Neuronal stem cell (in vitro differentiated cells): ENCODE measurements at regions not wholly inside any gene's neighbourhood (a gene's known extent, or its start where the extent isn't known, plus 50 kb on each side); places are given as distances from the start of the nearest gene placed in this dataset.

Experiments
- DNase-seq: peaks from one replicate; pipeline ENCODE4 v3.0.0-alpha.2; 2013; ENCODE audit warnings: low spot score
- H2AFZ ChIP-seq: one replicate; pipeline ENCODE4 v1.6.1; 2013; ENCODE audit warnings: mild to moderate bottlenecking, low read length, inconsistent platforms
- H2AK5ac ChIP-seq: 2 replicates; pipeline ENCODE4 v1.6.1; 2013; ENCODE audit warnings: low read depth, mild to moderate bottlenecking, inconsistent platforms, low read length, moderate library complexity, mixed read lengths
- H2BK120ac ChIP-seq: 2 replicates; pipeline ENCODE4 v1.6.1; 2013; ENCODE audit warnings: low read depth, mild to moderate bottlenecking, inconsistent platforms, low read length, moderate library complexity, mixed read lengths
- H2BK12ac ChIP-seq: one replicate; pipeline ENCODE4 v1.6.1; 2013; ENCODE audit warnings: low read length, inconsistent platforms
- H2BK15ac ChIP-seq: 2 replicates; pipeline ENCODE4 v1.6.1; 2013; ENCODE audit warnings: mild to moderate bottlenecking, low read length, inconsistent platforms, mixed read lengths
- H2BK5ac ChIP-seq: one replicate; pipeline ENCODE4 v1.6.1; 2013; ENCODE audit warnings: inconsistent platforms, mild to moderate bottlenecking, low read length, moderate library complexity
- H3K14ac ChIP-seq: one replicate; pipeline ENCODE4 v1.6.1; 2013; ENCODE audit warnings: low read length, inconsistent platforms
- H3K18ac ChIP-seq: 2 replicates; pipeline ENCODE4 v1.6.1; 2013; ENCODE audit warnings: low read length, inconsistent platforms
- H3K23ac ChIP-seq: 2 replicates; pipeline ENCODE4 v1.6.1; 2013; ENCODE audit warnings: low read depth, mild to moderate bottlenecking, mixed read lengths, low read length, inconsistent platforms; ENCODE audit not compliant: poor library complexity
- H3K27ac ChIP-seq: replicated peaks from 3 replicates; pipeline ENCODE4 v1.5.1; 2013; ENCODE audit warnings: low read length, inconsistent platforms
- H3K27me3 ChIP-seq, 3 experiments: 2 replicates each; pipeline ENCODE4 v1.6.1; 2013; ENCODE audit warnings: low read length in 3 of 3, mild to moderate bottlenecking in 2 of 3, inconsistent platforms in 1 of 3, low read depth in 1 of 3, mixed read lengths in 1 of 3, moderate library complexity in 1 of 3; ENCODE audit not compliant: control insufficient read depth in 3 of 3, insufficient read depth in 3 of 3
- H3K36me3 ChIP-seq, 2 donors: replicated peaks in 1 of 2; 2 replicates each; pipeline ENCODE4 v1.6.1; 2013; ENCODE audit warnings: low read length in 2 of 2; ENCODE audit not compliant: control insufficient read depth in 2 of 2, insufficient read depth in 2 of 2
- H3K4ac ChIP-seq: 2 replicates; pipeline ENCODE4 v1.6.1; 2013; ENCODE audit warnings: inconsistent platforms, mild to moderate bottlenecking, low read length, moderate library complexity
- H3K4me1 ChIP-seq, 2 donors: 1 replicate in 1 of 2; 2 replicates in 1 of 2; pipeline ENCODE4 v1.6.1; 2013; ENCODE audit warnings: low read length in 2 of 2, low read depth in 1 of 2; ENCODE audit not compliant: control insufficient read depth in 2 of 2, insufficient read depth in 1 of 2
- H3K4me2 ChIP-seq: one replicate; pipeline ENCODE4 v1.6.1; 2013; ENCODE audit warnings: mild to moderate bottlenecking, low read length, inconsistent platforms; ENCODE audit not compliant: insufficient read depth, poor library complexity, severe bottlenecking
- H3K4me3 ChIP-seq, 2 donors: 2 replicates each; pipeline ENCODE4 v1.5.1; 2013; ENCODE audit warnings: low read length in 2 of 2, mild to moderate bottlenecking in 2 of 2, inconsistent platforms in 1 of 2, moderate library complexity in 1 of 2
- H3K79me1 ChIP-seq: one replicate; pipeline ENCODE4 v1.6.1; 2013; ENCODE audit warnings: low read depth, mild to moderate bottlenecking, inconsistent platforms, low read length, moderate library complexity
- H3K9ac ChIP-seq: one replicate; pipeline ENCODE4 v1.6.1; 2013; ENCODE audit warnings: mild to moderate bottlenecking, low read depth, low read length, inconsistent platforms; ENCODE audit not compliant: poor library complexity
- H3K9me3 ChIP-seq, 2 donors: replicated peaks in 1 of 2; 2 replicates each; pipeline versions ENCODE3 to v1.6.1; 2013; ENCODE audit warnings: low read length in 2 of 2, mild to moderate bottlenecking in 2 of 2, inconsistent platforms in 1 of 2, low read depth in 1 of 2, mixed read lengths in 1 of 2, moderate library complexity in 1 of 2; ENCODE audit not compliant: control insufficient read depth in 2 of 2, insufficient read depth in 1 of 2
- H4K8ac ChIP-seq: one replicate; pipeline ENCODE4 v1.6.1; 2013; ENCODE audit warnings: low read depth, mild to moderate bottlenecking, inconsistent platforms, low read length, moderate library complexity
- H4K91ac ChIP-seq: one replicate; pipeline ENCODE4 v1.6.1; 2013; ENCODE audit warnings: low read length, low read depth, mild to moderate bottlenecking, inconsistent platforms; ENCODE audit not compliant: poor library complexity
- WGBS, 2 donors: extraction: QIAGEN DNeasy Blood & Tissue Kit; methylation state at CpG; one replicate each; pipeline ENCODE4 v1.1.7; 2013; ENCODE audit warnings: missing lambda C conversion rate in 2 of 2, mixed read lengths in 1 of 2; ENCODE audit not compliant: insufficient read length in 2 of 2, insufficient replicate concordance in 1 of 2; ENCODE audit errors: extremely low coverage in 2 of 2; 5-methylcytosine and 5-hydroxymethylcytosine counted together

DNA sequence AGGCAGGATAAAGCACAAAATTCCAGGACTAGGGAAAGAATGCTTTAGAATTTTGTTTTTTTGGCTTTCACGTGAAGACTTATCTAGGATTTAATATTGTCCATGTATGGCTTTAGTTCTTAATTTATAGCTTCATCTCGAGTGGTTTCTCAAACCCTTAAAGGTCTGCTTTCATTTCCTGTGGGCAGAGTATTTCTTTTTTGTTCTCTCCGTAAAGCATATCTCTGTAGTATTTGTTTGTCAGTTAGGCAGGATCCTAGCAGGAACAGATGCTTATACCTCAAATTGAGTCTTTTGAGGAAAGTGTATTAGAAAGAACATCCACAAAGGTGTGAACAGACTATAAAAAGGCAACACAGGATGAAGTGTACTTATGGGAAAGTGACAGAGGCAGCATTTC lies 697.1 kb upstream of the SEL1L start:
- WGBS, 2 donors, result no CpG with 5 or more reads among the region's 3 CpGs
- no peak overlapping the region for H3K4ac ChIP-seq
- no peaks in the 10 kb centered on the region for H3K27me3 ChIP-seq
- no peak overlapping the region for H3K27ac ChIP-seq
- no peaks in the 10 kb centered on the region for H3K4me1 ChIP-seq
- no peaks in the 10 kb centered on the region for H3K36me3 ChIP-seq
- H3K18ac ChIP-seq, result no peak overlapping the region
- DNase-seq, result no peak
- no peak overlapping the region for H2BK12ac ChIP-seq
- no peak overlapping the region for H2BK15ac ChIP-seq
- H3K14ac ChIP-seq, result no peak overlapping the region
- H3K9me3 ChIP-seq, result peaks cover 0 to 2% of the 10 kb centered on the region in 2 donors
- H3K4me2 ChIP-seq, result no peak overlapping the region
- H2AFZ ChIP-seq, result no peak overlapping the region
- no peak overlapping the region for H2BK5ac ChIP-seq
- no peak overlapping the region for H4K91ac ChIP-seq
- no peak overlapping the region for H3K23ac ChIP-seq
- H3K4me3 ChIP-seq, result no peak overlapping the region
- H3K9ac ChIP-seq, result no peak overlapping the region
- no peak overlapping the region for H2BK120ac ChIP-seq
- no peak overlapping the region for H4K8ac ChIP-seq
- no peak overlapping the region for H2AK5ac ChIP-seq
- no peaks in the 10 kb centered on the region for H3K79me1 ChIP-seq

DNA sequence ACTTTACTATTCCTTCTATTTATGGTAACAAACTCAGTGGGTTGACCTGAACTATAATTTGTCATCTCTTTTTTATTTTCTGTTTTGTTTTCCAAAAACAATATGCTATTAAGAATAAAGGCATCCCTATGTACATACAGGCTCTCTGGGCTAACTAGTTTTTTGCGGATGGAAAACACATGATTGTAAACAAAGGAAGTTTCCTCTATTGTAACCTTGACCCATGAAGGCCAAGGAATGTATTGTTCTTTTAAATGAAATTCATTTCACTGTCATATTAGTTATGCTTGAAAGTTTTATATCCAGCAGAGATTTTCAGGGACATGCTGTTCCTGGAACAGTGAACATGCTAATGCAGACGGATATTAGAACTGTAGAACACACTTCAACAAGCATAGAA lies 705.0 kb upstream of the SEL1L start:
- H3K4me1 ChIP-seq, result no peaks in the 10 kb centered on the region
- no peak overlapping the region for H3K14ac ChIP-seq
- no CpG with 5 or more reads among the region's 2 CpGs for WGBS, 2 donors
- no peak overlapping the region for H4K91ac ChIP-seq
- no peak overlapping the region for H3K27ac ChIP-seq
- no peak overlapping the region for H3K9ac ChIP-seq
- H3K4me3 ChIP-seq, result no peak overlapping the region
- H3K23ac ChIP-seq, result no peak overlapping the region
- H3K79me1 ChIP-seq, result no peaks in the 10 kb centered on the region
- H2BK120ac ChIP-seq, result no peak overlapping the region
- H3K36me3 ChIP-seq, result no peaks in the 10 kb centered on the region
- no peak overlapping the region for H2BK5ac ChIP-seq
- H2AFZ ChIP-seq, result no peak overlapping the region
- H3K27me3 ChIP-seq, result no peaks in the 10 kb centered on the region
- no peak overlapping the region for H3K4me2 ChIP-seq
- H3K4ac ChIP-seq, result no peak overlapping the region
- H3K18ac ChIP-seq, result no peak overlapping the region
- no peaks in the 10 kb centered on the region for H3K9me3 ChIP-seq
- no peak overlapping the region for H2BK15ac ChIP-seq
- H4K8ac ChIP-seq, result no peak overlapping the region
- no peak for DNase-seq
- no peak overlapping the region for H2AK5ac ChIP-seq
- no peak overlapping the region for H2BK12ac ChIP-seq

DNA sequence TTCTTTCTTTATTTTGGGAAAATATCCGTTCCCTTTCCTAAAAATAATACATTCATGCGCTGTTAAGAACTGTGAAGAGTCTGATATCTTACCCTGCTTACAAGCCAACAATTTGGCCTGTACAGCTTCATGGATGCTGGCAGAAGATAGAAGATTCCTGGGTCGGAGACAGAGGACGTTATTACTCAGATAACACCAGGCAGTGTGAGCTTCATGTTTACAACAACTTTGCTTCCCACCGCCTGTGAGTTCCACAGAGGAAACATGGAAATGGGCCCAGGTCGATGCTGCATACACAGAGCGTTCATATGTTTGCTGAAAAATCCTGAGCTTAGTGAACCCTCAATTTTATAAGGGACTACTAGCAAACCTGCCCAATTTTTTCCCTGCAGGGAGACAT lies 705.6 kb upstream of the SEL1L start:
- Histone ChIP-seq H2BK120ac (no peak overlapping the region), H3K23ac (no peak overlapping the region), H3K4me1 (no peaks in the 10 kb centered on the region), H2AFZ (peak overlapping the region; percentile 40), H3K27ac (no peak overlapping the region), H3K4me2 (no peak overlapping the region), H3K36me3 (no peaks in the 10 kb centered on the region), H2BK12ac (no peak overlapping the region), H3K9ac (no peak overlapping the region), H2BK15ac (no peak overlapping the region), H3K27me3 (no peaks in the 10 kb centered on the region), H3K14ac (no peak overlapping the region), H4K8ac (no peak overlapping the region), H3K18ac (no peak overlapping the region), H3K9me3 (no peaks in the 10 kb centered on the region), H4K91ac (no peak overlapping the region), H3K79me1 (no peaks in the 10 kb centered on the region), H3K4ac (no peak overlapping the region), H2AK5ac (no peak overlapping the region), H3K4me3 (no peak overlapping the region), H2BK5ac (no peak overlapping the region)
- DNase-seq, result no peak
- WGBS, 2 donors, result no CpG with 5 or more reads among the region's 7 CpGs

DNA sequence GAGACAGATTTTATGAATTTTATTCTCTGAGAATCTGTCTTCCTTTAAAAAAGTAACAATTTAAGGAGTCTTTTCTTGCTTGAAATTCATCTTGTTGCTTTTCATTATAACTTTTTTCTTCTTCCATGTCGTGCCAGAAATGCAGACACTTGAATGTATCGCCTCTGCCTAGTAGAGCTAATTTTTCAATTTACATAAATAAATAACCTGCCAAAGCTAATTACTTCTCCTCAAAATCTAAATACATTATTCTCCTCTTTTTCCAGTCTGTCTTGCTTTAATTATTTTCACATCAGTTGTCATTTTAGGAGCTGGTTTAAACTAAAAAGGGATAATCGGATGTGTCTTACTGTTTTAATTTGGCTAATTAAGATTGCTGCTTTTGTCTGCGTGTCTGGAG lies 711.1 kb upstream of the SEL1L start:
- Histone ChIP-seq H2BK120ac (no peak overlapping the region), H3K9me3 (no peaks in the 10 kb centered on the region), H3K4me2 (no peak overlapping the region), H3K27me3 (no peaks in the 10 kb centered on the region), H3K4me3 (no peak overlapping the region), H3K36me3 (no peaks in the 10 kb centered on the region), H2AFZ (no peak overlapping the region), H4K91ac (no peak overlapping the region), H3K14ac (no peak overlapping the region), H2AK5ac (no peak overlapping the region), H3K18ac (no peak overlapping the region), H3K27ac (no peak overlapping the region), H3K4me1 (no peaks in the 10 kb centered on the region), H3K9ac (no peak overlapping the region), H4K8ac (no peak overlapping the region), H2BK5ac (no peak overlapping the region), H2BK12ac (no peak overlapping the region), H3K23ac (no peak overlapping the region), H3K79me1 (no peaks in the 10 kb centered on the region), H2BK15ac (no peak overlapping the region), H3K4ac (no peak overlapping the region)
- no peak for DNase-seq
- no CpG with 5 or more reads among the region's 4 CpGs for WGBS, 2 donors
